Erythroblast (primary cell): ENCODE measurements at regions not wholly inside any gene's neighbourhood (a gene's known extent, or its start where the extent isn't known, plus 50 kb on each side); places are given as distances from the start of the nearest gene placed in this dataset.

ENCODE experiments used
- DNase-seq, 2 experiments: peaks; one replicate each; lab custom pipeline; 2025; lab: John Stamatoyannopoulos, UW
- GATA1 ChIP-seq: IDR thresholded peaks from 2 replicates; pipeline ENCODE4 v1.6.1; 2011; ENCODE audit warnings: low read depth, mild to moderate bottlenecking, control low read depth, low read length, moderate library complexity
- POLR2A ChIP-seq: IDR thresholded peaks from 2 replicates; pipeline ENCODE4 v1.6.1; 2011; ENCODE audit warnings: mild to moderate bottlenecking, low read length

DNA sequence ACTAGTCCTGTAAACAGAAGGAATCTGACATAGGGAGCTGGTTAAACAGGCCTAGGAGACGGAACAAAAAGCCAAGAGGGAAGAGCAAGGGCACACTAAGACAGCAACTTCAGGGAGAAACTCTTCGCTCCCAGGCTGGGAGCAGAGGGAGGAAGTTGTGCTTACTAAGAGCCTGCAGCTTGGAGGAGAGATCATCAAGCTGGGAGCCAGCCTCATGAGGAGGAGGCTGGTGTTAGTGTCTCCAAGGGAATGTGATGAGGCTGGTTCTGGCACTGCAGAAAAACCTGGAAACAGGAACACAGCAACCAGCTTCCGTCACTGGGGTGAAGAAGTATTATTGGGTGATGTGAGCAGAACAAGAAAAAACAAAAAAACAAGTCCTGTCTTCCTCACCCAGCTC is 1027.3 kb downstream of the UQCRFS1 start:
- TF ChIP-seq GATA1 (no peak), POLR2A (no peak)

DNA sequence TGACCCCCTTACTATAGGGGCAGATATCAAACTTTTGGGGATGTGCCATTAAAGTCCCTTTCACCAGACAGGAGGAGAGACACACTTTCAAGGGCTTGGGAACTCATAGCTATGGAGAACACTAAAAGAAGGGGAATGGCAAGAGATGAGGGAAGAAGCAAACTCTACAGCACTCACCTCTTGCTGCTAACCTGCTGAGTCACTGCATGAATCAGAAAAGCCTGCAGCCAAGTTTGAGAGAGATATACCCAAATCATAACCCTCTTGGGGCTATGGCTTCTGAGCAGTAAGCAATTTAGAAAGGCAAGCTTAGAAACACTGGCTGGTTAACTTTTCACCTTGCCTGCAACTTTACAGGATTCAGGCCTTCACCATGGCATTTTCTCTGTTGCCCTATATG is 1028.0 kb downstream of the UQCRFS1 start:
- TF ChIP-seq GATA1: no peak
- TF ChIP-seq POLR2A: no peak
- DNase-seq: no peak

More for the DNA sequence above, 1027.3 kb downstream of the UQCRFS1 start:
- no peak for DNase-seq

DNA sequence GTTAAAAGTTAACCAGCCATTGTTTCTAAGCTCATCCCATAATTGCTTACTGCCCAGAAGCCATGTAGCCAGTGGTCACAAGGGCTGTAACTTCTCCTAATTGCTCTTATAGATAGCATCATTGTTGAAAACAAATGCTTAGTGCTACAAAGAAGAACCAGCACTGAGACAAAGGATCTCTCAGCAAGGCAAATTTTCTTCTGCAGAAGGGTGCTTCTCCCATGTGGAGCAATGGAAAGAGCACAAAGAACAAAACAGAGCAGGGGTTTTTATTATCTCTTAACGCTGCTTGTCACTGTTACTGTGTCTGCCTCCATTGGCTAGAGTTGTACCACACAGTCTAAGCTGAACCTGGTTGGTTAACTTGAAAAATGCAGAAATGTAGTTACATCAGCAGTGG is 1036.8 kb downstream of the UQCRFS1 start:
- TF ChIP-seq GATA1: no peak
- no peak for TF ChIP-seq POLR2A
- DNase-seq: no peak

DNA sequence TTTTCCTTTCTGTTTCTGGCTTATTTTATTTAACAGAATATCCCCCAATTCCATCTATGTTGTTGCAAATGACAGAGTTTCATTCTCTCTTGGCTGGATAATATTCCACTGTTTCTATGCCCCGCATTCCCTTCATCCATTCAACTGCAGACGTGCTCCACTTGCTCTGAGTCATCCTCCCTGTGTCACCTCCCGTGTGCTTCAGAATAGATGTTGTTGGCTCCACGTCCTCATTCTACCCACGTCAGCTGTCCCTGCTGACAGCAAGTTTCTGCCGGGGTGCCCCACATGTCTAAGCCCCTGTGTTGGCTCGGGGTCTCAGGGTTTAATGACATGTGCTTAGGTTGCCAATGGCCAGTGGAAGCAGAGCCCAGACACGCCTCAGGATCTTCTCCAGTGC is 1041.0 kb downstream of the UQCRFS1 start:
- TF ChIP-seq GATA1: no peak
- no peak for TF ChIP-seq POLR2A
- no peak for DNase-seq

DNA sequence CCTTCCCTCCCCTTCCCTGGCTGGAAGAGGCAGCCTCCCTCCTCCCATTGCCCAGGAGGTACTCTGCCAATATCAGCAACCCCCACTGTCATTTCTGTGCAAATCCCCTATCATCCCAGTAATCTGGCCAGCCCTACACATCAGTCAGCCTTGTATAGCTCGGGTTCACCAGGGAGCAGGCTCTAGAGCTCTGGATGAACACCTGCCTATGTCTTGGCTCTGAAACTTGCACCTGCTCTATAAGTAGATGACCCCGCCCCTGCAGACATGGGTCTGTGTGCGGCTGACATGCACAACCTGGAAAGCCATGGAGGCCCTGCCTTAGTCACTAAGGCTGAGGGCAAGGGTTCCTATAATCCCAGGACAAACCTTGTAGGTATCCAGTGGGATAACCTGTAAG is 1042.9 kb downstream of the UQCRFS1 start:
- no peak for TF ChIP-seq GATA1
- no peak for TF ChIP-seq POLR2A
- no peak for DNase-seq

DNA sequence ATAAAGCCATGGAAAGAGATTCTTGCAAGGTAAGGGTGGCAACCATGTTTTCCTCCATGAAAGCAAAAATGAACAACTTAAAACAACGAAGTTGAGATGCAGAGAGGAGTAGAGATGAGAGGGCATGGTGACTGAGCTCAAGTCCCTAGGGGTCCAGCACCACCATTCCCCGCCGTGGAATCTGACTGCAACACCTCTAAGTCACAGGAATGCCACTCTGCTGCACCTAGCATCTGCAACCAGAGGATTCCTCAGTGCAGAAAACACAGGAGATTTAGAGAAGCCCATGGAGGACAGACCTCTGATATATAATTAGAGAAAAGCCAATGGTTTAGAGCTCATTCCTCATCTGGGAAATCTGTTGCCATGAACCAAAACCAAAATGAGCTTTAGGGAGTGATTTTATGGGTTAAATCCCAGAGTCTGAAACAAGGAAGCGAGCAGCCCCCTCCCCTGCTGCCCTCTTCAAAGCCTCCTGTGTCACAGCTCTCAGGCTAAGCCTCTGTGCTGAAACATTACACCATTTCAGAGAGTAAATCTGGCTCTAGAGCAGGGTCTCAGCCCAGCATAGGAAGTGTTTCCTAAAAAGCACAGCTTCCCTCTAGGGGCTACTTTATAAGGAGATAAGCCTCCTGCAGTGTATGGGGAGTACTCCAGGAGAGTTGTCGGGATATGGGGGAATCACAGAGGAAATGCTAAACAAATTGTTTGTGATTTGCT is 1043.6 kb downstream of the UQCRFS1 start:
- TF ChIP-seq POLR2A: no peak
- TF ChIP-seq GATA1: no peak

DNA sequence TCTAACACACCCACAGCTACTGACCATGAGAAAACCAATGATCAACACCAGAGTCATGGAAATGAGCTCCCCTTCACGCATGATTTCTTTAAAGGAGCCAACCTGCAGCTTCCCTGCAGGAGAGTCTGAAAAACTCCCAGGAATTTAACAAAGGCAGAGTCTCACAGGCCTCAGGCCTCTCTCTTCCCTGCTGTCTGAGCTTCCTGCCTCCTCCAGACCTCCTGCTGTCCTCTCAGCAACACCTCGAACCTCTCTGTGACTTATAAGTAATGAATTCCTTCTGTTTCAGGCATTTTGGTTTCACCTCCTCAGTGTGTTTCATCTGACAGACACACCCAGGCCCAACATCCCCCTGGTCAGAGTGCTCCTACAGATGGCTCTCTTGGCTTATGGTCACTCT is 1044.4 kb downstream of the UQCRFS1 start:
- DNase-seq: no peak
- TF ChIP-seq POLR2A: no peak
- TF ChIP-seq GATA1: no peak

More for the DNA sequence above, 1043.6 kb downstream of the UQCRFS1 start:
- DNase-seq: no peak

DNA sequence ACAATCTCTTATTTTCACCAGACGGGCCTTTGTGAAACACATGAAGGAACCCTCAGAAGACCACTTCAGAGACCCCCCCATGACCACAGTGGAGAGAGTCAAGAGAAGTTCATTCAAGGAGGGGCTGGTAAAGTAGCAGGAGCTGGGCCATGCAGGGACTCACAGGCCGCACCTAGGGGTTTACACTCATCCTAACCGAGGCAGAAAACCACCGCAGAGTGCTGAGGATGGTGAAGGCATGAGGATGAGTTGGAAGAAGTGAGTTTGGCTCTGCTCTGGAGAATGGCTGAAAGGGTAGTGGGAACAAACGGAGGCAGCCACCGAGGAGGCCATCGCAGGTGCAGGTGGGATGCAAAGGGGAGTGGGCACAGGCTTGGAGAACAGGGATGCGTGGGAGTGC is 1046.9 kb downstream of the UQCRFS1 start:
- no peak for DNase-seq
- TF ChIP-seq GATA1: no peak
- no peak for TF ChIP-seq POLR2A

DNA sequence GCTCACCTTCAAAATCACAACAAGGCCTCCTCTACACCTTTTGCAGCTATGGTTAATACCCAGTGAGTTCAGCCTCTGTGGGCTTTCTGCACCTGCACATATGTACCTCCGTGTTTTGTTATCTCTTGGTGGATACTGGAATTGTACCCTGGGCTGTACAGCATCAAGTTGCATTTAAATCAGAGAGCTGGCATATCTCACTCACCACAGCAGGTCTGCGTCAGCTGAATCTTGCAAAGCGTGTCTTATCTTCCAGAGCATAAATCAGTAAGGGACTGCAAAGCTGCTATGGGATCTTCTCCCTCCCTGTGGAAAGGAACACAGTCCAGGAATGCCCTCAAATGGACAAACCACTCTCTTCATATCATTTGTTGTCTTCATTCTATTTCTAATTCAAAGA is 1048.7 kb downstream of the UQCRFS1 start:
- no peak for DNase-seq
- no peak for TF ChIP-seq POLR2A
- TF ChIP-seq GATA1: no peak

DNA sequence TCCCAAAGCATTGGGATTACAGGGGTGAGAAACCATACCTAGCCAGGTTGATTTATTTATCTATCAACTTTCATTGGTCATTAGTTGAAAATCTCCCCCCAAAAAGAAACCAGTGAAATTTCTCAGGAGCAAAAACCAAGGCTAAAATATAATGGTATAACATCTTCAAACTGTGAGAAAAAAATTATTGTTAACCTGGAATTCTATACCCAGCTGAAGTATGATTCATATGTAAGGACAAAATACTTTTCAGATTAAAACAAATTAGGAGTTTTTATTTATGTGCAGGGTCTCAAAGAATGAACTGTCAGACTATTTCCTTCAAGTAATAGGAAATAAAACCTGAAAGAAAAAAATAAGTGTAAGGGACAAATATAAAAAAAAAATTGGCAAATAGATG is 1053.9 kb downstream of the UQCRFS1 start:
- TF ChIP-seq GATA1 (no peak), POLR2A (no peak)
- DNase-seq: no peak

DNA sequence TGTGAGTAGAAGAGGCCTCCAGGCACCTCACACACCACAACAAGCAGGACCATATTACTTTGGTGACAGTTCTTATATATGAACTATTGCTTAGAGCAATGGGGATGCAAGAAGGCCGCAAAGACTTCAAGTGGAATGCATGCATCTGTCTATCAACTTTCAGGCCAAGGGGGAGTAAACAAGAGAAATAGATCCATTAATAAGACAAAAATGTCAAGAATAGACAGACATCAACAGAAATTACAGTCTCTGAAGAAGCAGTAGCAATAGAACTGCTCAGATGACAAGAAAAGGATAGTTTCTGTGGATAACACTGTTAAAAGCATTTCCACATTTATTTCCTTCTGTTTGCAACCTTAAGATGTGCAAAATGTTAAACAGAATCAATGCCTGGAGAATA is 1057.7 kb downstream of the UQCRFS1 start:
- no peak for DNase-seq
- no peak for TF ChIP-seq GATA1
- TF ChIP-seq POLR2A: no peak

DNA sequence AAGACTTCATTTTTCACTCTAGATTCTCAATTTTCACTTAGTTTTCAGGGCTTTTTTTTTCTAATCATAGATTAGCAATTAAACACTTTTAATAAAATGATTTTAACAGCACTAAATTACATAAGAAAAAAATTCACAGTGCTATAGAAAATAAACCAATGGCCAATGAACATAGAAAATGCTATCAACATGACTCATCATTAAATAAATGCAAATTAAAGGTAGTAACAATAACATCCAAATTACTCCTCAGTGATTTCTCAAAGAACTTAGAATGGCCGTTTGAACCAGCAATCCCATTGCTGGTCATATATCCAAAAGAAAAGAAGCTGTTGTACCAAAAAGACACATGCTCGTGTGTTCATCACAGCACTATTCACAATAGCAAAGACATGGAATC is 1058.9 kb downstream of the UQCRFS1 start:
- no peak for DNase-seq
- TF ChIP-seq GATA1: no peak
- TF ChIP-seq POLR2A: no peak

DNA sequence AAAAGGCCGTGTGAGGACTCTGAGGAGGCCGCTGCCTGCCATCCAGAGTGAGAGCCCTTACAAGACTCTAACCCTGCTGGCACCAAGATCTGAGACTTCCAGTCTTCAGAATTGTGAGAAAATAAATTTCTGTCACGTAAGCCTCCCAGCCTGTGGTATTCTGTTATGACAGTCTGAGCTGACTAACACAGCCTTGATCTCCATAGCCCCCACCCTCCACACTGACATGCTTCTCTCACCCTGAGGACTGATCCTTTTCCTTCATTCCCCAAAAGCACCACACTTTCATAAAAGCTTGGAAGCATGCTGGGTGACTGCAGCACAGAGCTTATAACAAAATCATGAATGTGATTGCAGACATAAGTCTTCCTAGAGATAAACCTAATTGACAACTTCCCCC is 1059.8 kb downstream of the UQCRFS1 start:
- no peak for DNase-seq
- TF ChIP-seq GATA1 (no peak), POLR2A (no peak)

DNA sequence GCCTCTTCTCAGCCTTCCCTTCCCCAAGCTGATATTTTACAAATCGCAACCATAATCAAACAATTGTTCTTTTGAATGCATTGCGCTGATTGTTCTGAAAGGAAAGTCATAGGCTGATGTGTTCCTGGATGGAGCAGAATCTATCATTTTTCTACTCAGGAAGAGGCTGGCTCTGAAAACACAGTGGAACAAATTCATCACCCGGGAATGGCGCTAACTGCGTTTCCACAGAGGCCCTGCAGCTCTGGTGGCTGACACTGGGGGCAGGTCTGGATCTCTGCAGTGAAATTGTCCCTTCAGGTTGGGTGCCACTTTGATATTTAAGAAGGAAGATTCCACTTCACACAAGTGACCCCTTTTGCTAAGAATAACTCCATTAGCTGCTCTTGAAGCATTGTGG is 1060.8 kb downstream of the UQCRFS1 start:
- no peak for TF ChIP-seq GATA1
- no peak for TF ChIP-seq POLR2A
- no peak for DNase-seq

DNA sequence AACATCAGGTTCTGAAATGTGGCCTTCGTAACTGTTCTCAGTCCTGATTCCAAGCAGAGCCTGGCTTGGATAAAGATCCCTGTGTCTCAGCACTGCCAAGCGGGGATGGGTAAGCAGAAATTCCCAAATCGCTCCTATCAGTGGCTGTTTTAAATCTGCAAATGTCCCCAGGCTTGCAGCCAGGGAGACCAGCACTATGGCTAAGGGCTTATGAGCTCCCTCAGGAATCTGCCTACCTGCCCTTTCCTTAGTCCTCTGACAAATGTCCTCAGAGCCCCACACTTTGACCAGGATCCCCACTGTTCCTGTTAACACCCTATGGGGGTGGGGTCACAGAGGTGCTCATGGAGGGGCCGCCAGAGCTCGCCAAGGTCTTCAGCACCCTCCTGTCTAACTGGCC is 1062.8 kb downstream of the UQCRFS1 start:
- TF ChIP-seq GATA1 (no peak), POLR2A (no peak)

More for the DNA sequence above, 1062.8 kb downstream of the UQCRFS1 start:
- DNase-seq: no peak
